GM21526 (cell line): ENCODE measurements at regions not wholly inside any gene's neighbourhood (a gene's known extent, or its start where the extent isn't known, plus 50 kb on each side); places are given as distances from the start of the nearest gene placed in this dataset.
A peak's percentile ranks its signal among the peaks of the same experiment; 100 is the strongest.
"Not testable (repeated sequence)": the region's sequence is repeated elsewhere in the genome, so short reads cannot be mapped to it uniquely, and the experiment has no call there.

ENCODE experiments used
- ATAC-seq: cut with Tn5 transposase; IDR thresholded peaks from one replicate; pipeline ENCODE4 v1.9.1; 2021; ENCODE audit warnings: moderate library complexity; ENCODE audit not compliant: unreplicated experiment, low FRiP score

GRCh38 chr2:215863687-215864086, 149.7 kb downstream of the MREG start:
- no peak for ATAC-seq

GRCh38 chr2:215862351-215862771, 151.0 kb downstream of the MREG start:
- ATAC-seq: no peak

DNA sequence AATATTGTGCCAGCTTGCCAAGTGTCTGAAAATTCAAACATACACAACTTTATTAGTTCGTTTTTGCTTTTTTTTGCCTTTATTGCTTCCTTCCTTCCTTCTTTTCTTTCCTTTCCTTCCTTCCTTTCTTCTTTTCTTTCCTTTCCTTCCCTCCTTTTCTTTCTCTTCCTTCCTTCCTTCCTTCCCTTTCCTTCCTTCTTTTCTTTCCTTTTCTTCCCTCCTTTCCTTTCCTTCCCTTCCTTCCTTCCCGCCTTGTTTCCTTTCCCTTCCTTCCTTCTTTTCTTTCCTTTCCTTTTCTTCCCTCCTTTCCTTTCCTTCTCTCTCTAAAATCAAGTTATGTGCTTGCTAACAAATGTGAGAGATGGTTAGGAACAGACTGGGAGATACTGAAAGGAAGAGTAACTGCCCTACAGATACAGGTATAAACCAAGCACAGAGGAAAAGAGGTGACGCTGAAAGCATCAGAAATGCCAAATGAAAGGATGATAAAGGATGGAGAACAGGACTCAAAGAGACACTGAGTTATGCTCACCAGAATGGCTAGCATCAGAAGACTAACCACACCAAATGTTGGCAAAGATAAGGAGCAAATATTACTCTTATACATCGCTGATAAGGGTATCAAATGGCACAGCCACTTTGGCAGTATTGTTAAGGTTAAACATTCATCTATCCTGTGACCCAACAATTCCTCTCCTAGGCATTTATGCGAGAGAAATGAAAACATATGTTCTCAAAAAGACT, 151.6 kb downstream of the MREG start:
- ATAC-seq: no peak

DNA sequence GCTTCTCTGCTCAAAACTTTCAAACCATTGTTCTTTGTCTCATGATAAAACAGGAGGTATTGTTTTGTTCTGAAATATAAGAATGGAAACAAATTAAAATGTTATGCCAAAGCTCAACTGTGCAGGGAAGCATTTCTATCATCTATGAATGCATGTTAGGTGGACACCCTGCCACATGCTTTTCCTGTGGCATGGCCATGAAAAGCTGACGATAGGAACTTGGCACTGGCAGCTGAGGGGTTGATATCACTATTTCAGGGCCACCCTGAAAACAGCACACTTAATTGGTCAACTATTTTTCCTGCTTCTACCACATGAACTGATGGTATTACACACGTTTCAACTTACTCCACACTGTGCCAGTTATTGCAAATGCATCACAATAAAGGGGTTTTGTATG, 157.3 kb downstream of the MREG start:
- no peak for ATAC-seq

GRCh38 chr2:215855308-215855707, 158.0 kb downstream of the MREG start:
- ATAC-seq: not testable (repeated sequence)

GRCh38 chr2:215854008-215854407, 159.3 kb downstream of the MREG start:
- ATAC-seq: no peak

DNA sequence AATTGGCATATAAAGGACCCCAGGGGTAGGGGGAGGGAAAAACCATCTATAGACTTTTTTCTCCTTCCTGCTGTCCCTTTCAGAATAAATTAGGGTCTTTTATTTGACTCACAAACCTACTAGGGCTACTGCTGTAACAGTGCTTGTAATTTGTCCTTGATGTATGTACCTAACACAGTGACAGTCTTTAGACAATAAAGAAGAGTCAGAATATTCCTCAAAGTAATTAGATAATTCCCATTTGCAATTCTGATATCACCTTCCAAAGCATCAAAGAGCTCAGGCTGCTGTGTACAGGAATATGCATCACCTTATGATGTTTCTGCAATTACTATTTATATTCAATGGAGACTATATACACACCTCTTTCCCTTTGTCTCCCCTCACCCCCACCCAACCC, 161.7 kb downstream of the MREG start:
- ATAC-seq: no peak

GRCh38 chr2:215851082-215851481, 162.3 kb downstream of the MREG start:
- ATAC-seq: no peak

GRCh38 chr2:215850380-215850779, 163.0 kb downstream of the MREG start:
- no peak for ATAC-seq

GRCh38 chr2:215849771-215850170, 163.6 kb downstream of the MREG start:
- ATAC-seq: no peak

DNA sequence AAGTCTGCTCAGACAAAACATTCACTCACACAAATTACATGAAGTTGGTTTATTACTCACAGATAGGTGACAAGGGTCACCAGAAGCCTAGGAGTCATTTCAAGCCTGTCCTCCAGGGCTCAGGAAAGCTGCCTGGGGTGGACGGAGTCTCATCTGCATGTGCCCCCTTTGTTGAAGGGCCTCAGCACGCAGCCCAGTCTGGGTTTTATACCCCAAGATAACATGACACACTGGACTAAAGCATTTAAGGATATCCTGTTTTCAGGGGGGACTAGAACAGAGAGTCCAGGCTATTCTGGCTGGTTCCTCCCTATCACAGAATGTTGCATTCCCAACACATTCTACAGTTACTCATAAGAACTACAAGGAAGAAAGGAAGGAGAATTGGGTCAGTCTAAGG, 164.7 kb downstream of the MREG start:
- no peak for ATAC-seq

- ATAC-seq: no peak
Observed at GRCh38 chr2:215848146-215848545, 165.2 kb downstream of the MREG start.

DNA sequence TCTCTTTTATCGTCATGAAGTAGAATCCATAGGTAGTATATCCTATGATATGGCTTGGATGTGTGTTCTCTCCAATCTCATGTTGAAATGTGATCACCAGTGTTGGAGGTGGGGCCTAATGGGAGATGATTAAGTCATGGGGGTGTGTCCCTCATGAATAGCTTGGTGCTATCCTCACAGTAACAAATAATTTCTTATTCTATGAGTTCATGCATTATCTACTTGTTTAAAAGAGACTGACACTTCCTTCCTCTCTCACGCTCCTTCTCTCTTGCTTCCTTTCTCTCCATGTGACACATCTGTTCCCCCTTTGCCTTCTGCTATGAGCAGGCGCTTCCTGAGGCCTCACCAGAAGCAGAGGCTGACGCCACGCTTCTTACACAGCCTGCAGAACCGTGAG, 165.6 kb downstream of the MREG start:
- no peak for ATAC-seq

DNA sequence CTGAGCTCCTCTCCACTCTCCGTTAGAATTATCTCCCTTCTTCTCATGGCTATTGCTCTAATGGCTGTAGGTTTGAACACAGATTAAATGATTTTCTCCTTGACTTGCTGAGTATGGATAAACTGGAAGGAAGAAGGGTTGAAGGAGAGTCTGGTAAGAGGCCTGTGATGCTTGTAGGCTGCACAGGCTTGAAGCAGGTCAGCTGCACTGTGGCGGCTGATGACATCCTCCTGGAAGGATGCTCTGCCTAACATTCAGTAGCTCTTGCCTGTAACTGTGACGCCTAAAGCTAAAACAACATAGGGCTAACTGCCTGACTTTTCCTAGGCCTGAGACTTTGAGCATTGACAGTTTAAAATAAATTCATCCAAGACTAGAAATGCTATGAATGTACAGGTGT, 166.3 kb downstream of the MREG start:
- no peak for ATAC-seq

- ATAC-seq: peak; percentile 74
Observed at GRCh38 chr2:215845839-215846586, 167.3 kb downstream of the MREG start.

- no peak for ATAC-seq
Observed at GRCh38 chr2:215843579-215843978, 169.8 kb downstream of the MREG start.

GRCh38 chr2:215841175-215841816, 172.1 kb downstream of the MREG start:
- ATAC-seq: no peak

GRCh38 chr2:215839816-215840215, 173.5 kb downstream of the MREG start:
- no peak for ATAC-seq

- no peak for ATAC-seq
Observed at GRCh38 chr2:215839309-215839708, 174.0 kb downstream of the MREG start.

GRCh38 chr2:215836881-215837280, 176.5 kb downstream of the MREG start:
- no peak for ATAC-seq

- ATAC-seq: no peak
Observed at GRCh38 chr2:215835657-215836056, 177.7 kb downstream of the MREG start.

- no peak for ATAC-seq
Observed at GRCh38 chr2:215835231-215835630, 178.1 kb downstream of the MREG start.
